ENCODE measurements at regions not wholly inside any gene's neighbourhood (a gene's known extent, or its start where the extent isn't known, plus 50 kb on each side); places are given as distances from the start of the nearest gene placed in this dataset.

DNA sequence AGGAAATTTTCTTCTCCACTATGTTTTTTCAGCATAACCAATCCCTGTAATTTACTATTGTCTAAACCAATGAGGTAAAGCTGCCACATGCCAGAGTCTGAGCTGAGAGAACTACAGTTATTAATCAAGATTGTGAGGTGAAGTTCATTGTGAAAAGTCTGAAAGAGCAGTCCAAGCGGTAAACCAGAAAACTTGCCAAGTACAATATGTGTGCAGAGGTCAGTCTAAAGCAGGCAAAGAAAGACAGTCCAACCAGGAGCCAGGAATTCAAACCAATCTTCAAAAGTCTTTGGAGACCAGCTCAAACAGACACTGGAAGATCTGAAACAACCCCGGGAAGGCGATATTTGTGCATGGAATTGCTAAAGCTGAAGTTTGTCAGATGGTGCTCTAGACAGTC, 229.1 kb upstream of the POU3F4 start:
- no peak overlapping the region for H3K56ac ChIP-seq (replicated peaks; ENCODE audit: insufficient read length, low read depth, low read length)
- no peaks in the 10 kb centered on the region for H3K79me1 ChIP-seq (ENCODE audit: low read depth, low read length)
- DNase-seq (ENCODE audit: low read depth in 1 of 2, low spot score in 2 of 2) (no peak), FAIRE-seq (no peak)
- H3K4ac ChIP-seq (replicated peaks; ENCODE audit: insufficient read length, low read depth, low read length): no peak overlapping the region
- H3K4me2 ChIP-seq (ENCODE audit: insufficient read depth in 1 of 2, low read depth in 2 of 2, low read length in 2 of 2): no peak overlapping the region
- no peak overlapping the region for H2AFZ ChIP-seq (ENCODE audit: low read length)
- no peak overlapping the region for H2BK20ac ChIP-seq (ENCODE audit: low read length)
- no peaks in the 10 kb centered on the region for H3K27me3 ChIP-seq (replicated peaks in 1 of 4; ENCODE audit: control insufficient read depth in 3 of 4, extremely low read depth in 1 of 4, insufficient read depth in 3 of 4, low read length in 3 of 4)
- no peak overlapping the region for H3K14ac ChIP-seq (ENCODE audit: insufficient read length)
- no peak overlapping the region for H2BK5ac ChIP-seq (ENCODE audit: low read depth, low read length)
- ChIA-PET CTCF (ENCODE audit: partially characterized antibody) (no interaction called here), POLR2A (ENCODE audit: partially characterized antibody) (no interaction called here)
- H4K91ac ChIP-seq (replicated peaks; ENCODE audit: insufficient read length, low read length): no peak overlapping the region
- no peaks in the 10 kb centered on the region for H4K20me1 ChIP-seq (replicated peaks in 1 of 2; ENCODE audit: control insufficient read depth in 1 of 2, insufficient read depth in 2 of 2, low read length in 2 of 2)
- no peaks in the 10 kb centered on the region for H3K36me3 ChIP-seq (ENCODE audit: control insufficient read depth in 2 of 4, insufficient read depth in 4 of 4, low read length in 3 of 4)
- H3K23ac ChIP-seq (ENCODE audit: insufficient read length): no peak overlapping the region
- no peak overlapping the region for H4K5ac ChIP-seq (ENCODE audit: insufficient read length, low read depth, low read length)
- H2AK5ac ChIP-seq (ENCODE audit: low read depth, low read length): no peak overlapping the region
- whole genome bisulfite sequencing, 2 experiments (ENCODE audit: extremely low coverage in 1 of 2, insufficient coverage in 1 of 2, insufficient read length in 1 of 2, insufficient replicate concordance in 2 of 2, low coverage in 1 of 2, low lambda C conversion rate in 2 of 2, missing lambda C conversion rate in 1 of 2): 92% methylated on average over 3 of the region's 3 CpGs; no CpG with 5 or more reads in 1 of the 2 experiments
- no peak overlapping the region for H3K4me3 ChIP-seq (ENCODE audit: extremely low read depth in 1 of 4, insufficient read depth in 2 of 4, low read depth in 3 of 4, low read length in 4 of 4)
- no peak overlapping the region for H3K9ac ChIP-seq (replicated peaks in 1 of 4; ENCODE audit: extremely low read depth in 1 of 4, low read depth in 3 of 4, low read length in 3 of 4)
- TF ChIP-seq GTF2F1 (IDR thresholded peaks at IDR 0.05; ENCODE audit: borderline replicate concordance, low read depth, low read length) (no peak), RFX5 (IDR thresholded peaks at IDR 0.05; ENCODE audit: borderline replicate concordance, low read depth, low read length) (no peak), SP2 (IDR thresholded peaks at IDR 0.05; ENCODE audit: low read length) (no peak), RBBP5 (IDR thresholded peaks at IDR 0.05; ENCODE audit: borderline replicate concordance, low read depth, low read length) (no peak), JUND (IDR thresholded peaks at IDR 0.05; ENCODE audit: low read length) (no peak)
- no peak overlapping the region for H3K18ac ChIP-seq (ENCODE audit: extremely low read depth, low read length)
- H4K8ac ChIP-seq (ENCODE audit: extremely low read depth, insufficient read depth, low read length): no peak overlapping the region
- H3K23me2 ChIP-seq (ENCODE audit: low read depth, low read length): no peaks in the 10 kb centered on the region
- no peak overlapping the region for H2BK120ac ChIP-seq (replicated peaks; ENCODE audit: low read depth, low read length)
- H3K9me3 ChIP-seq (ENCODE audit: insufficient read depth in 2 of 2, low read depth in 1 of 2, low read length in 1 of 2): no peaks in the 10 kb centered on the region
- H3K4me1 ChIP-seq (replicated peaks in 1 of 4; ENCODE audit: control insufficient read depth in 3 of 4, insufficient read depth in 4 of 4, low read length in 3 of 4): no peaks in the 10 kb centered on the region
- H2BK12ac ChIP-seq (ENCODE audit: low read depth, low read length): no peak overlapping the region
- no peak overlapping the region for H2BK15ac ChIP-seq (ENCODE audit: low read length)
- no peaks in the 10 kb centered on the region for H3K79me2 ChIP-seq (ENCODE audit: control insufficient read depth in 1 of 2, insufficient read depth in 2 of 2, low read length in 2 of 2)
- no peak overlapping the region for H3K27ac ChIP-seq (ENCODE audit: low read depth, low read length)

Measured in H1 (cell line).